Glomerular visceral epithelial cell (primary cell): ENCODE measurements at regions not wholly inside any gene's neighbourhood (a gene's known extent, or its start where the extent isn't known, plus 50 kb on each side); places are given as distances from the start of the nearest gene placed in this dataset.

ENCODE experiments used
- DNase-seq: peaks from one replicate; pipeline ENCODE4 v3.0.0-alpha.2; 2016; ENCODE audit errors: extremely low spot score

DNA sequence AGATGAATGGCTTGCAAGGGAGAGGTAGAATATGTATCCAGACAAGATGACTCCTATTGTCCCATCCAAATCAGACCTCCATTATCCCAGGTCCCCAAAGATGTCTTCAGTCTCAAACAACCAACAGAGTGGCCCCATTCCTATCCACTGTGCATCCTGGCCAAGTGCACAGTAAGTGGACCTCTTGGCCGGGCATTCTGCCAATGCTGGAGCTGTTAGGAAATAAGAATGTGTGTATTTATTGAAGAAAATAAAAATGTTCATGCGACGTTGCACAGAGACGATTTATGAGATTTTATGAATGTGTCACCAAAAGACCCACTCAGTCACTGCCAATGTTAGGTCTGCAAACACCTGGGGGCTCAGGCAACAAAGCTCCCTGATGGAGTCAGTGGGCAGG, 196.0 kb downstream of the MAFB start:
- no peak for DNase-seq

GRCh38 chr20:40491009-40491590, 197.9 kb downstream of the MAFB start:
- no peak for DNase-seq

DNA sequence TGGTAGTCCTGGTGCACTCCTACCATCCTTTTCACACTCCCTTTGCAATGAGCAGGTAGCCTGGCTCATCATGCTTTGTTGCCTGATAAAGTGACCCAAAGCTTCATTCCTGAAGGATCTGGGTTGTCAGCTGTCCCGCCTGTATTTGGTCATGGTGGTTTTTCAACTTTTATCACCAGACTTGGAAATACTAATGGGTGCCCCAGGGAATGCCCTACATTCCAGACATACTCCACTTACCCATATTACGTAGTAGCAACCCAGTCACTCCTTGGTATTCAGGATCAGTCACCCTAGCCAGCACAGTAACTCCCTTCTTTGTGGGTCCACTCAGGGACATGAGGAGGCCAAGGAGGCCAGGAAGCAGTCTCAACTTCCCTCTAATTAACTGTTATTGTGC, 199.2 kb downstream of the MAFB start:
- DNase-seq, result no peak

- no peak for DNase-seq
Observed at GRCh38 chr20:40488401-40488800, 200.6 kb downstream of the MAFB start.

GRCh38 chr20:40486297-40486696, 202.7 kb downstream of the MAFB start:
- no peak for DNase-seq

DNA sequence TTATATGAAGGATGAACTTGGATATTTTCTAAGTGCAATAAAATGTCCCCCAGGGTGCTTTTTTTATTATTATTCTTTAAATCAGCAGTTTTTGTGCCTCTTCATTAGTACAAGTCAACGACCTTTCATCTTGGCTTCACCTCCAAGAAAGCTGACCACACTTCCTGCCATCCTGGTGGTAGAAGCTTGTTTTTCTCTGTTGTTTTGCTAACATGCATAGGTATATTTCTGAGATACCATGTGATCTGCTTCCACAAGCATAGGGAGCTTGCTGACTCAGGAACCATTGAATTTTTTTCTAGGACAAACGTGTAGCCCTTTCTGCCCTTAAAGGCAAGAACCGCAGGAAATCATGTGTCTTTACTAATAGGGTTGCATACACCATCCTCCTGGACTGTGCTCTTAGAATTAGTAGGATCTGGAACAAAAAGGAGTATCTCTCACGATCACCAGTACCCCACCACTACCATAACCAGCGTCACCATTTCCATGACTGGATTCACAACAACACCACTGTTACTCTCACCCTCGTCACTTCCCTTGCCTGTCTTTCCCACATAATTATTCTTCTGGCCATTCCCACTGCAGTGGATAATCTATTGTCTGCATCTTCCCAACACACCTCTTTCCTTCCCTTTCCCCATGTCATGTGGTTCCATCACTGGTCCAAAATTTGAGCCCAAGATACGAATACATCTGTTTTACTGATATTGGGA, 207.1 kb downstream of the MAFB start:
- DNase-seq, result no peak

- no peak for DNase-seq
Observed at GRCh38 chr20:40481337-40481736, 207.7 kb downstream of the MAFB start.

- DNase-seq, result no peak
Observed at GRCh38 chr20:40477805-40478204, 211.2 kb downstream of the MAFB start.

DNA sequence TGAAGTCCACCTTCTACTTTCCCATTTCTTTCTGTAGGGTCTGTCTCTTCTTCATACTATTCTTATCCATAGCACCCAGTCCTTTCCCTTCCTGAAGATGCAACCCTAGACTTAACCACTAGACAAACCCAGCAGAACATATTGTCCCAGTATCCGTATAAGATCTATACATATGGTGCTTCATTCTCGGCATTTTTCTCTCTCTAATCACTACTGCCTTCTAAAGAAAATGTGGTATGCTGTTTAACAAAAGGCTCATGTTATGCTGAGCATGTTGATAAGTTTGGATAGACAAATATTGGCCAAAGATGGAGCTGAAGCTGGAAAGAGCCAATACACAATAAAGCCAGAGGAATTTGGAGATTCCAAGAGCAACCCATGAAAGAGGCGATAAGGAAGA, 212.6 kb downstream of the MAFB start:
- no peak for DNase-seq

GRCh38 chr20:40472905-40473304, 216.1 kb downstream of the MAFB start:
- DNase-seq, result no peak

DNA sequence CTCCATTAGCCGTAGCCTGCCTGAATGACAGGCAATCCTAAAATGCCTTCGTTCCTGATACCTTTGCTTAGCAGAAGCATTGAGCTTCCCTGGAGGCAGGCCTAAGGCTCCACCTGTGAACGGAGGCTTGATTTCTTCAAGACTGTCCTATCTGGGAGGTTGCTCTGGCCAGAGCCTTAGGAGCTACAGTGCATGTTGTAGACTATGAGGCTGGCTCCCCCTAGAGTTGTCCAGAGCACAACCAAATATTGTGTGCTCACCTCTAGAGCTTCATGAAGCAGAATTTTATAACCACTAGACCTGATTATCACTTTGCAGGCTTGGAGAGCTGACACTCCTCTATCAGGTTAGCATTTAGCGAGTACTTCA, 217.8 kb downstream of the MAFB start:
- DNase-seq, result no peak

DNA sequence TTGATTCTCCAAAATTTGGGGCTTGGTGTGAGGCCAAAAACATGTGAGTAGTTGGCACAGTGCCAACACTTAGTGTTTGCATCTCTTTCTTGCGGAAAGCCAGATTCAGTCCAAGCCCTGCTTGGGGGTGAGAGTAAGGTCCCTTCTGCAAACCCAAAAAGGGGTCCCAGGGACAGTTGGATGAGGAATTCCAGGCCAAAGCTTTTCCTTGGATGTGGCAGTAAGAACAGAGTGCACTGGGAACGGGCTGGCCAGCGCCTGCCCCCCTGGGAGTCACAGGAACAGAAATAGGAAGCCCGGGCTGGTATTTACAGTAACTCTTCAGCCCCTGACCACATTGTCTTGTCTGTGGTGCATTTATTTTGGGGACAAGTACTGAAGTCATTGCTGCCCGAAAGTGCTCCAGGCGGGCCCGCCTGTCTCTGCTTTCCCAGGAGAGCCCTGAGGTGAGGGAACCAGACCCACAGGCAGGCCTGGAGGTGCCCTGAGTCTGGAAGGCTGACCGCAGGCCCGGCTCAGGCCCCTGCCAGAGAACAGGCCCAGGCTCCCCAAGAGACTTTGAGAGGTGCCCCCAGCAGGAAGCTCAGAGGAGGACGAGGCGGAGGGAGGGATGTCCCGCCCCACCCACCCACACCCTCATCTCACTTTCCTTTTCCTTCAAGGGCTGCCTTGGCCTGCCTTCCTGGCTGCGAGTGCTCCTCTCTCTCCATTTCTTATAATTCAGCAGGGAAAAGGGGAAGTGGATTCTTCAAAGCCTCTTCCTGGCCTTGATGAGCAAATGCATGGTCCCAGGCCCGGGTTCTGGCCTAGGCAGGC, 218.4 kb downstream of the MAFB start:
- no peak for DNase-seq

- DNase-seq, result no peak
Observed at GRCh38 chr20:40468759-40469158, 220.3 kb downstream of the MAFB start.

GRCh38 chr20:40467703-40468411, 221.2 kb downstream of the MAFB start:
- no peak for DNase-seq

- no peak for DNase-seq
Observed at GRCh38 chr20:40467067-40467466, 222.0 kb downstream of the MAFB start.

DNA sequence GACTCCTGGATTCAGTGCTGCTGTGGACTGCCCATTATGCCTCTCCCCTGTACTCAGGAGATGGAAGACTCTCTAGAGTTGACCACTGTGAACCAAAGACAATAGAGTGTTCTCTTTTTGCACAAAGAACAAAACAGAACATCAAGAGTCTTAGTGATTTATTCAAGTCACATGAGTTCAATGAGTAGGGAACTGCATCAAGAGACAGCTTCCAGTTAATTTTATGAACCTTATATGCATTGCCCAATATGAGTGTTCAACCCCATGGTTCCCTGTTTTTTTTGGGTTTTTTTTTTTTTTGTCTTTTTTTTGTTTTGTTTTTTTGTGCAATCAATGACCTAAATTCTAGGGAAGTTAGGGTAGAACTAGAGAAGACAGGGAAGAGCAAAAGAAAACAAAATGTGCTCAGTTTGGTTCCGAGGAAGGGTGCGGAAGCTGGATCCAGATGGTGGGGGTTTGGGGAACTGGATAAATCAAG, 224.3 kb downstream of the MAFB start:
- no peak for DNase-seq

GRCh38 chr20:40463171-40463570, 225.9 kb downstream of the MAFB start:
- DNase-seq, result no peak

- no peak for DNase-seq
Observed at GRCh38 chr20:40462566-40462965, 226.5 kb downstream of the MAFB start.

- no peak for DNase-seq
Observed at GRCh38 chr20:40459299-40459698, 229.7 kb downstream of the MAFB start.

DNA sequence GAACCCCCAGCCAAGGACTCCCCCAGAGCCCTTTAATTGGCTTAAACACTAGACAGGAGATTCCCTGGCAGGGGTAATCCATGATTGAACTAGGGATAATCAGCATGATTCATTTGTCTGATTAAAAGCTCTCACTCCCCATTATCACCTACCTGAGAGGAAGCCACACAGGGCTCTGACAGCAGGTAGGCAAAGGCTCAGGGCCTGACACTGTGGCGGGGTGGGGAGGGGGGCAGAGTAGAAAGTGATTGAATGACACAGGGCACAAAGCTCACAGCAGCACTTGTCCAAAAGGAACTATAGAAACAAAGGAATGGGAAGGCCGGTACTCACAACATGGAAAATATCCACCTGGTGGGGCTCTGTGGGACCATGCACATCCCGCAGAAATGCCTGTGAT, 231.6 kb downstream of the MAFB start:
- DNase-seq, result no peak

DNA sequence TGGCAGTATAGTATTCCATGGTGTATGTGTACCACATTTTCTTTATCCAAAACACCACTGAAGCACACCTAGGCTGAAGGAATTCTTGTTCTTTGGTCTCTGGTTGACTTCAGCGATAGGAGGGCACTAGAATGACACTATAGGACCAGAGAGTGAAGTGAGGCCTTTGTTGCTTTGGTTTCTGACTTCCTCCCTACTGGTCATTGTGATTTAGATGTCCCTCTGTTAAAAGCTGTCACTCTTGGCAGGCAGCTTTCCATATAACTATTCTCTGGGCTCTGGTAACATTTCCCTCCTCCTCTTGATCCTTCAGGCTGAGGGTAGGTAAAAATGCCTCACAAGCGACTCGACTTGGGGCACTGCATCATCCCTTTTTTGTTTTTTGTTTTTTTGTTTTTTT, 236.3 kb downstream of the MAFB start:
- no peak for DNase-seq

- DNase-seq, result no peak
Observed at GRCh38 chr20:40451552-40451951, 237.5 kb downstream of the MAFB start.
